Caco-2 (cell line): ENCODE measurements at regions not wholly inside any gene's neighbourhood (a gene's known extent, or its start where the extent isn't known, plus 50 kb on each side); places are given as distances from the start of the nearest gene placed in this dataset.

Experiments
- BruUV-seq: library from RNA; stranded (reverse); fragments of 400-500 nt; replicated peaks from 2 replicates; lab custom pipeline; 2021; lab: Mats Ljungman, UMichigan
- CTCF ChIA-PET: fragments of 300-600 bp; sonication (Branson Sonifier 250); formaldehyde crosslinking; loops from one replicate; lab custom pipeline; 2022; ENCODE audit warnings: antibody characterized with exemption; lab: Charles Lee
- POLR2A ChIA-PET: fragments of 300-600 bp; sonication (Branson Sonifier 250); formaldehyde crosslinking; loops from one replicate; lab custom pipeline; 2022; ENCODE audit warnings: antibody characterized with exemption; lab: Charles Lee
- DNase-seq, 2 experiments: peaks; one replicate each; pipeline versions ENCODE4 v3.0.0 to v3.0.0-alpha.2; 2020 to 2022
- H3K27me3 ChIP-seq: replicated peaks from 2 replicates; pipeline ENCODE4 v1.6.0; 2011; ENCODE audit warnings: low read length; ENCODE audit not compliant: control insufficient read depth, insufficient read depth
- H3K36me3 ChIP-seq: 2 replicates; pipeline ENCODE4 v1.5.1; 2011; ENCODE audit warnings: low read length; ENCODE audit not compliant: control insufficient read depth, insufficient read depth
- H3K4me1 ChIP-seq: fragments of 250-450 bp; sonication (Bioruptor Pico); 2 replicates; pipeline ENCODE4 v1.5.1; 2020; ENCODE audit warnings: mild to moderate bottlenecking
- H3K4me3 ChIP-seq: 2 replicates; pipeline ENCODE4 v1.5.1; 2011; ENCODE audit warnings: low read depth, mild to moderate bottlenecking, control low read depth, low read length
- H3K9me3 ChIP-seq: fragments of 250-450 bp; sonication (Bioruptor Pico); 2 replicates; pipeline ENCODE4 v1.5.1; 2020; ENCODE audit warnings: mild to moderate bottlenecking, moderate library complexity
- H3K27ac Mint-ChIP-seq: one replicate; pipeline ENCODE4 v1.8.0; 2022; ENCODE audit warnings: mixed read lengths; ENCODE audit not compliant: unreplicated experiment
- H3K27me3 Mint-ChIP-seq: one replicate; pipeline ENCODE4 v1.8.0; 2022; ENCODE audit warnings: mixed read lengths; ENCODE audit not compliant: insufficient read depth, unreplicated experiment
- H3K36me3 Mint-ChIP-seq: one replicate; pipeline ENCODE4 v1.8.0; 2022; ENCODE audit warnings: mild to moderate bottlenecking, mixed read lengths; ENCODE audit not compliant: insufficient read depth, unreplicated experiment
- H3K4me1 Mint-ChIP-seq: one replicate; pipeline ENCODE4 v1.8.0; 2022; ENCODE audit warnings: low read depth, mixed read lengths; ENCODE audit not compliant: unreplicated experiment
- H3K4me3 Mint-ChIP-seq: one replicate; pipeline ENCODE4 v1.8.0; 2022; ENCODE audit warnings: mild to moderate bottlenecking, moderate library complexity, mixed read lengths; ENCODE audit not compliant: unreplicated experiment
- H3K9me3 Mint-ChIP-seq: one replicate; pipeline ENCODE4 v1.8.0; 2022; ENCODE audit warnings: mixed read lengths; ENCODE audit not compliant: unreplicated experiment
- CTCF ChIP-seq, 2 experiments: fragments of 200-600 bp in 1 of 2; IDR thresholded peaks; 1 replicate in 1 of 2; 2 replicates in 1 of 2; pipeline versions ENCODE4 v1.5.1 to v1.8.0; 2011 to 2022; ENCODE audit warnings: antibody characterized with exemption in 1 of 2, control low read depth in 1 of 2, inconsistent platforms in 1 of 2, low read depth in 1 of 2, low read length in 1 of 2, mild to moderate bottlenecking in 1 of 2, moderate library complexity in 1 of 2; ENCODE audit not compliant: insufficient read depth in 1 of 2, severe bottlenecking in 1 of 2, unreplicated experiment in 1 of 2
- intact Hi-C: fragments of 100-400 bp; cut with micrococcal nuclease; formaldehyde crosslinking; loops from one replicate; pipeline ENCODE4 v1.10.0; 2022; ENCODE audit not compliant: unreplicated experiment

GRCh38 chr9:21611891-21612290, 129.8 kb upstream of the IFNE start:
- no peak overlapping the region for H3K4me3 ChIP-seq
- intact Hi-C loops = no loop called here
- H3K4me1 Mint-ChIP-seq = peaks cover 6% of the 10 kb centered on the region
- no peaks in the 10 kb centered on the region for H3K27me3 ChIP-seq
- no peaks in the 10 kb centered on the region for H3K27me3 Mint-ChIP-seq
- H3K4me1 ChIP-seq = no peaks in the 10 kb centered on the region
- no peaks in the 10 kb centered on the region for H3K9me3 ChIP-seq
- CTCF ChIA-PET = no interaction called here
- no peak overlapping the region for H3K27ac Mint-ChIP-seq
- no TSS peak for BruUV-seq
- no peak overlapping the region for H3K4me3 Mint-ChIP-seq
- DNase-seq = no peak
- POLR2A ChIA-PET = no interaction called here
- H3K9me3 Mint-ChIP-seq = no peaks in the 10 kb centered on the region
- no peaks in the 10 kb centered on the region for H3K36me3 Mint-ChIP-seq
- H3K36me3 ChIP-seq = no peaks in the 10 kb centered on the region
- no peak for TF ChIP-seq CTCF (IDR thresholded peaks at IDR 0.05; ENCODE audit: insufficient read depth in 1 of 2, low read depth in 1 of 2, low read length in 1 of 2, severe bottlenecking in 1 of 2, unreplicated experiment in 1 of 2)

DNA sequence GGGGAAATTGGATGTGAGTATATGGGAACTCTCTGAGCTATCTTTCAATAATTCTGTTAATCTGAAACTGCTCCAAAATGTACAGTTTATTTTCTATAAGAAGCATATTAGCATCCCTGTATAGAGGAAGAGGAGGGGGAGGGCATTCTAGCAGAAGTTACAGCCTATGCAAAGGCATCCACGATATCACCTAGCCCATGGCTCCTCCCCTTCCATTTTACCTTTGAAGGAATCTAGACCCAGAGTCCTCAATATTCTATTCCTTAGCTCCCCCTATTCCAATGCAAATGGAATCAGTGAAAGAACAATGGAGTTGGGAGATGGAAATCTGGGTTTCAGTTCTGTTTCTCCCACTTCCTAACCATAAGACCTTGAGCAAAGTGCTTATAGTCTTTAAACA, 132.9 kb upstream of the IFNE start:
- Histone ChIP-seq H3K9me3 (no peaks in the 10 kb centered on the region), H3K4me1 (no peaks in the 10 kb centered on the region), H3K27me3 (no peaks in the 10 kb centered on the region), H3K4me3 (no peak overlapping the region), H3K36me3 (no peaks in the 10 kb centered on the region)
- no peak for TF ChIP-seq CTCF (IDR thresholded peaks at IDR 0.05; ENCODE audit: insufficient read depth in 1 of 2, low read depth in 1 of 2, low read length in 1 of 2, severe bottlenecking in 1 of 2, unreplicated experiment in 1 of 2)
- Mint-ChIP-seq H3K27me3 (no peaks in the 10 kb centered on the region), H3K27ac (no peak overlapping the region), H3K9me3 (no peaks in the 10 kb centered on the region), H3K4me1 (peaks cover 6% of the 10 kb centered on the region), H3K36me3 (no peaks in the 10 kb centered on the region), H3K4me3 (no peak overlapping the region)
- ChIA-PET POLR2A (no interaction called here), CTCF (no interaction called here)
- intact Hi-C loops = no loop called here
- no TSS peak for BruUV-seq
- no peak for DNase-seq

- no peaks in the 10 kb centered on the region for H3K36me3 ChIP-seq
- ChIA-PET CTCF (no interaction called here), POLR2A (no interaction called here)
- Mint-ChIP-seq H3K9me3 (no peaks in the 10 kb centered on the region), H3K4me1 (peaks cover 6% of the 10 kb centered on the region), H3K27ac (no peak overlapping the region), H3K4me3 (no peak overlapping the region), H3K27me3 (no peaks in the 10 kb centered on the region), H3K36me3 (no peaks in the 10 kb centered on the region)
- no peaks in the 10 kb centered on the region for H3K4me1 ChIP-seq
- no peaks in the 10 kb centered on the region for H3K27me3 ChIP-seq
- intact Hi-C loops = no loop called here
- no peak overlapping the region for H3K4me3 ChIP-seq
- DNase-seq = no peak
- BruUV-seq = no TSS peak
- no peaks in the 10 kb centered on the region for H3K9me3 ChIP-seq
- TF ChIP-seq CTCF (IDR thresholded peaks at IDR 0.05; ENCODE audit: insufficient read depth in 1 of 2, low read depth in 1 of 2, low read length in 1 of 2, severe bottlenecking in 1 of 2, unreplicated experiment in 1 of 2) = no peak
Measured at GRCh38 chr9:21615446-21615845, 133.3 kb upstream of the IFNE start.
